SK-N-SH (cell line): ENCODE measurements at regions not wholly inside any gene's neighbourhood (a gene's known extent, or its start where the extent isn't known, plus 50 kb on each side); places are given as distances from the start of the nearest gene placed in this dataset.

Experiments
- EP300 ChIP-seq, 2 experiments: IDR thresholded peaks; 2 replicates each; pipeline versions ENCODE4 v1.4.0 to v1.6.1; 2012; ENCODE audit warnings: borderline replicate concordance in 1 of 2, low read depth in 1 of 2, low read length in 1 of 2
- FOXJ3 ChIP-seq: sonication (generic); formaldehyde crosslinking; IDR thresholded peaks from 2 replicates; pipeline ENCODE4 v1.5.1; 2020; ENCODE audit warnings: mild to moderate bottlenecking, missing genetic modification reagents
- MAX ChIP-seq: IDR thresholded peaks from 2 replicates; pipeline ENCODE4 v1.4.0; 2012; ENCODE audit warnings: low read depth
- RCOR1 ChIP-seq: fragments of 150-350 bp; IDR thresholded peaks from 2 replicates; pipeline ENCODE4 v1.6.1; 2017; ENCODE audit warnings: antibody characterized with exemption, low read length
- RXRA ChIP-seq: IDR thresholded peaks from 2 replicates; pipeline ENCODE4 v1.4.0; 2012; ENCODE audit warnings: low read depth, mild to moderate bottlenecking, borderline replicate concordance
- TF ChIP-seq, protein P1 (sequence below): fragments of 200-600 bp; sonication (generic); IDR thresholded peaks from 2 replicates; pipeline ENCODE4 v1.6.1; 2017; ENCODE audit warnings: antibody characterized with exemption, mild to moderate bottlenecking, moderate library complexity

DNA sequence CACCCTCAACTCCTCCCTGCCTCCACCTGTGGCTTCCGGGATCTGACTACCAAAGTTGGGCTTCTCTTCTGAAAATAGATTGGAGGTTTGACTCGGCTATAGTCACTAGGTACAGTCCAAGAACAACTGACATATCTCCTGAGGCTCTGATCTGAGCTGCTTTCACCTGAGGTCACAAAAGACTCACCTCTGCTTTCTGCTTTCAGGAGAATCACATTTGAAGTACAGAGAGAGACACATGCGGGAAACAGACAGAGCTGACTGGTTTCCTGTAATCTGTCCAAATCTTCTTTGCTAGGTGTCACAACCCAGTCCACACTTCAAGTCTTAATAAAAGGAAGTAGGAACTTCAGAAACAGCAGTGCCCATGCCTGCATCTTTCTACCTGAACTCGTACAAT, 245.4 kb upstream of the CHRM3 start:
- TF ChIP-seq, protein P1, sequence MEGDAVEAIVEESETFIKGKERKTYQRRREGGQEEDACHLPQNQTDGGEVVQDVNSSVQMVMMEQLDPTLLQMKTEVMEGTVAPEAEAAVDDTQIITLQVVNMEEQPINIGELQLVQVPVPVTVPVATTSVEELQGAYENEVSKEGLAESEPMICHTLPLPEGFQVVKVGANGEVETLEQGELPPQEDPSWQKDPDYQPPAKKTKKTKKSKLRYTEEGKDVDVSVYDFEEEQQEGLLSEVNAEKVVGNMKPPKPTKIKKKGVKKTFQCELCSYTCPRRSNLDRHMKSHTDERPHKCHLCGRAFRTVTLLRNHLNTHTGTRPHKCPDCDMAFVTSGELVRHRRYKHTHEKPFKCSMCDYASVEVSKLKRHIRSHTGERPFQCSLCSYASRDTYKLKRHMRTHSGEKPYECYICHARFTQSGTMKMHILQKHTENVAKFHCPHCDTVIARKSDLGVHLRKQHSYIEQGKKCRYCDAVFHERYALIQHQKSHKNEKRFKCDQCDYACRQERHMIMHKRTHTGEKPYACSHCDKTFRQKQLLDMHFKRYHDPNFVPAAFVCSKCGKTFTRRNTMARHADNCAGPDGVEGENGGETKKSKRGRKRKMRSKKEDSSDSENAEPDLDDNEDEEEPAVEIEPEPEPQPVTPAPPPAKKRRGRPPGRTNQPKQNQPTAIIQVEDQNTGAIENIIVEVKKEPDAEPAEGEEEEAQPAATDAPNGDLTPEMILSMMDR: no peak
- TF ChIP-seq EP300 (IDR thresholded peaks at IDR 0.05; ENCODE audit: borderline replicate concordance in 1 of 2, low read depth in 1 of 2, low read length in 1 of 2) (no peak), FOXJ3 (CRISPR knock-in tag) (no peak), RXRA (no peak), MAX (no peak), RCOR1 (no peak)
